ENCODE measurements at regions not wholly inside any gene's neighbourhood (a gene's known extent, or its start where the extent isn't known, plus 50 kb on each side); places are given as distances from the start of the nearest gene placed in this dataset.

DNA sequence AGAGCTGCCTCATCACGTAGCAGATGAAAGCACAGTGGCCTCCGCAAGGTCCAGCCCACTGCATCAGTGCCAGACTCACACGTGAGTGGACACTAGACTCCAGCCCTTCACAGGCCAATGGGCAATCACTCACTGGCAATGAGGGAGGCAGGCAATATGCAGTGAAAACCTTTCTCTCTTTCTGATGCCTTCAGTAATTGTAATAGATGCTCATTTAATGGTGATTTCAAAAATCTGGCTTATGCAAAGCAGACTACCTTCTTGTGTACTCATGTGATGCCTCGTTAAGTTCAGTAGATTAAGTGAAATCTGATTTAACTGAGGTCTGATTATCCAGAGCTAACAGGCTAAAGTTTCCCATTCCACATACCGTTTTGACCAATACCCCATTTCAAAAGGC, 546.9 kb downstream of the MIAT start:
- H3K9me3 ChIP-seq = no peaks in the 10 kb centered on the region
- no peak overlapping the region for H3K27ac ChIP-seq
- no peak overlapping the region for H3K4me3 ChIP-seq (replicated peaks in 1 of 3)
- TF ChIP-seq POLR2A (IDR thresholded peaks at IDR 0.05) = no peak
- TF ChIP-seq, protein P1, sequence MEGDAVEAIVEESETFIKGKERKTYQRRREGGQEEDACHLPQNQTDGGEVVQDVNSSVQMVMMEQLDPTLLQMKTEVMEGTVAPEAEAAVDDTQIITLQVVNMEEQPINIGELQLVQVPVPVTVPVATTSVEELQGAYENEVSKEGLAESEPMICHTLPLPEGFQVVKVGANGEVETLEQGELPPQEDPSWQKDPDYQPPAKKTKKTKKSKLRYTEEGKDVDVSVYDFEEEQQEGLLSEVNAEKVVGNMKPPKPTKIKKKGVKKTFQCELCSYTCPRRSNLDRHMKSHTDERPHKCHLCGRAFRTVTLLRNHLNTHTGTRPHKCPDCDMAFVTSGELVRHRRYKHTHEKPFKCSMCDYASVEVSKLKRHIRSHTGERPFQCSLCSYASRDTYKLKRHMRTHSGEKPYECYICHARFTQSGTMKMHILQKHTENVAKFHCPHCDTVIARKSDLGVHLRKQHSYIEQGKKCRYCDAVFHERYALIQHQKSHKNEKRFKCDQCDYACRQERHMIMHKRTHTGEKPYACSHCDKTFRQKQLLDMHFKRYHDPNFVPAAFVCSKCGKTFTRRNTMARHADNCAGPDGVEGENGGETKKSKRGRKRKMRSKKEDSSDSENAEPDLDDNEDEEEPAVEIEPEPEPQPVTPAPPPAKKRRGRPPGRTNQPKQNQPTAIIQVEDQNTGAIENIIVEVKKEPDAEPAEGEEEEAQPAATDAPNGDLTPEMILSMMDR (IDR thresholded peaks at IDR 0.05) = no peak
- intact Hi-C loops (cut with DNase I) = no loop called here
- H3K36me3 ChIP-seq = no peaks in the 10 kb centered on the region
- no peaks in the 10 kb centered on the region for H3K27me3 ChIP-seq
- peaks cover 21 to 28% of the 10 kb centered on the region in 2 donors for H3K4me1 ChIP-seq
- WGBS, 2 donors = 75 to 81% methylated on average over 5 of the region's 5 CpGs
- DNase-seq = peak in 1 of 2 donors; percentile 29

DNA sequence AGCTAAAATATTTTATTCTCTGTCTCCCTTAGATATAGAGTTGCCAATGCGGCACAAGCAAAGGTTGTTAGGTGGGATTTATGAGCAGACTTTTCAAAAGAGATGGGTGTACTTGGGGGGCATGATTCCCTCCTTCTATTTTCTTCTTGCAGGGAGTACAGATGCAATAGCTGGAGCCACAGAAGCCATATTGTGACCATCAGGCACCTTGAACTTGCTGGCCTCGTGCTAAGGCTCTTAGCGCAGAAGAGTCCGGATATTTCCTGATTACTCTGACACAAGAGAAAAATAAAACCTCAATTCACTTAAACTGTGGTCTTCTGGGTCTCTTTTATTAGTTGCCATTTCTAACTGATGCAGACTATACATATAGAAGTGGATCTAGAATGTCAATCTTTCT, 547.4 kb downstream of the MIAT start:
- no peaks in the 10 kb centered on the region for H3K27me3 ChIP-seq
- whole genome bisulfite sequencing, 2 donors = 94 to 96% methylated on average over 4 of the region's 4 CpGs
- H3K36me3 ChIP-seq = no peaks in the 10 kb centered on the region
- TF ChIP-seq, protein P1 (IDR thresholded peaks at IDR 0.05) = no peak
- TF ChIP-seq POLR2A (IDR thresholded peaks at IDR 0.05) = no peak
- intact Hi-C loops (cut with DNase I) = no loop called here
- no peak overlapping the region for H3K4me3 ChIP-seq (replicated peaks in 1 of 3)
- no peaks in the 10 kb centered on the region for H3K9me3 ChIP-seq
- DNase-seq = no peak
- H3K27ac ChIP-seq = no peak overlapping the region
- peaks cover 21 to 28% of the 10 kb centered on the region in 2 donors for H3K4me1 ChIP-seq

DNA sequence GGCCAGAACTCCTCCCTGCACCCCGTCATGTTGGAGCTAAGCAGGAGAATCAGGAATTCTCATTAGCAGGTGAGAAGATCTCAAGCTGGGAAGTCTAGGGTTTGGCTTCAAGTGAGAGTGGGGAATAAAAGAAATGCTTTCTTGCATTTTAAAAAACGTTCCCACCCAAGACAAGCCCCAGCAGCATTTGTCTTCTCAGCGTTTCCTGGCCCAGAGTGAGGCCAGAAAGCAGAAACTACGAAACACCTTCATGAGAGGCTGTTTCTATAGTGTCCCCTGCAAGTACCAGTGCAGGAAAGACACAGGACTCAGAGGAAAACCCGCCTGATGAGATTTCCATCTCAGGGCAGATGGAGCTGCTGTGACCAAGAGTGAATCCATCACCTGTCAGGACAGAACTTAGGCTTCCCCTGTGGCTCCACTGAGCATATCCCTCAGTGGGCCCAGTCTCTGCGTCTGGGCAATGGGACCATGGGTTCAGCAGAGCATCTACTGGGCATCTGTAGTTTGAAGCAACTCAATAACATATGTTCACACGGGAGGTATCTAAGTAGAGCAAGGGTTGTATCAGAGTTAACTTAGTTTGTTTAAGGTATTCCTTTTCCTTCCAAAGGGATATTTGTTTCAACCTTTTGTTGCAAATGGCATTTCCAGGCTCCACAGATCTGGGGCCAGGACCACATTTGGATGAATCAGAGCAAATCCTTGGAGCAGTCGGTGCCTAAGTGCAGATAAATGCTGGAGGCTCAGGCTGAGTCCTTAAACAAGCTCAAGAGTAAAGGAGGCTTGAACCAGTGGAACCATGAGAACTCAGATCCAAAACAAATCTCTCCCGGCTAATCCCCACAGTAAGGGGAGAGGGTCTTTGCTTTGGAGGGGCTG, 548.3 kb downstream of the MIAT start:
- intact Hi-C loops (cut with DNase I) = no loop called here
- H3K27ac ChIP-seq = peak overlapping the region in 2 of 3 donors; percentile 29 to 30
- no peaks in the 10 kb centered on the region for H3K9me3 ChIP-seq

DNA sequence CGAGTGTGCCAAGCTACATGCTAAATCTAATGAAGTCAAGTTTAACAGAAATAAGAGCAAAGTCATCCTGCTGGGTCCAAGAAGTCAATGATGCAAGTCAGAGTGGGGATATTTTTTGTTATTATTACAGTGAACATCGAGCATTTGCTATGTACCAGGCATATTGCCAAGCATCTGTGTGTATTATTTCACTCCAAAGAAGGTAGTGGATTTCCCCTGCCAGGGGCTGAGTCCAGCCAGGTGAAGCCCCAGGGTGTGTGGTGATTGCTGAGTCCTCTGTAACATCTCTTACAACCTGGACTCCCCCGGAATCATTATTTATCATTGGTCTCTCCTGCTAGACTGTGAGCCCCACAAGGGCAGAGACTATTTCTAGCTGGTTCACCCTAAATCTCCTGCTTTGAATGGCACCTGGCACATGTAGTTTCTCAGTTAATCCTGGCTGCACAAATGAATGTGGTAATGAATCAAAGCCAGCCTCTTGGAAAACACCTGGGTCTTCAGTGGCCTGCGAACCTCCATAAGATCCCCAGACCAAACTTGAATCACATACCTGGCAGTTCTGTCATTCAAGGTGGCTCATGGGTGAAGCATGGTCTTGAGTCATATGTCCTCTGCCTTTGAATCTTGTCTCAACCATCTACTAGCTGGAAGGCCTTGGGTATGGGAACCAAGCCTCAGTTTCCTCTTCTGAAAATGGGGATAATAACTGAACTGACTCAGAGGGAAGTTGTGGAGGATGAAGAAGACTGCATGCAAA, 549.2 kb downstream of the MIAT start:
- TF ChIP-seq POLR2A (IDR thresholded peaks at IDR 0.05) = no peak
- TF ChIP-seq, protein P1 (IDR thresholded peaks at IDR 0.05) = no peak
- peak overlapping the region in 2 of 3 donors; percentile 29 to 30 for H3K27ac ChIP-seq
- DNase-seq = peak; percentile 40 to 71
- no peaks in the 10 kb centered on the region for H3K27me3 ChIP-seq
- H3K4me3 ChIP-seq (replicated peaks in 1 of 3) = no peak overlapping the region
- intact Hi-C loops (cut with DNase I) = no loop called here
- H3K4me1 ChIP-seq = peaks cover 21 to 28% of the 10 kb centered on the region in 2 donors
- H3K9me3 ChIP-seq = no peaks in the 10 kb centered on the region
- H3K36me3 ChIP-seq = no peaks in the 10 kb centered on the region
- 35 to 43% methylated on average over 4 of the region's 4 CpGs for WGBS, 2 donors

More for the DNA sequence above, 548.3 kb downstream of the MIAT start:
- no peak overlapping the region for H3K4me3 ChIP-seq (replicated peaks in 1 of 3)
- WGBS, 2 donors = 62 to 65% methylated on average over 9 of the region's 9 CpGs
- H3K27me3 ChIP-seq = no peaks in the 10 kb centered on the region
- no peak for TF ChIP-seq POLR2A (IDR thresholded peaks at IDR 0.05)
- TF ChIP-seq, protein P1 (IDR thresholded peaks at IDR 0.05) = no peak
- peak in 1 of 2 donors; percentile 37 for DNase-seq
- H3K36me3 ChIP-seq = no peaks in the 10 kb centered on the region
- H3K4me1 ChIP-seq = peaks cover 21 to 28% of the 10 kb centered on the region in 2 donors
